GF-D8 (cell line): ENCODE measurements at regions not wholly inside any gene's neighbourhood (a gene's known extent, or its start where the extent isn't known, plus 50 kb on each side); places are given as distances from the start of the nearest gene placed in this dataset.
"Not testable (repeated sequence)": the region's sequence is repeated elsewhere in the genome, so short reads cannot be mapped to it uniquely, and the experiment has no call there.

ENCODE experiments used
- DNase-seq: peaks from one replicate; lab custom pipeline; 2025; lab: John Stamatoyannopoulos, UW

DNA sequence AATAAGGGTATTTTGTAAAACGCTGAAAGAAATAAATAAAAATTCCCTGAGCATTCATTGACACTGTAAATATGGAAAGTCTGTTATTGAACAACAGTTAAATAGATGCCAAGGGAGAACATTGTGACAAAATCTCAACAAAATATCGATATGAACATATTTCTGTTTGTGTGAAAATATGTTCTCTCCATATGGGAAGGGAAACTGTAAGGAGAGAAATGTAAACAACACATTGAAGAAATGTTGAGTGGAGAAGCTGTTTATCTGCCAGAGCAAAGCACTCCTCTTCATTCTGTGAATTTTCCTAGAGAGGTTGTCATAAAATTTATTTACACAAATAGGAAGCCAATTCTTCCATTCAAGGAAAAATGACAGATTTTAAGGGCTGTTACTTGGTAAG is 57.1 kb upstream of the EOMES start:
- no peak for DNase-seq

DNA sequence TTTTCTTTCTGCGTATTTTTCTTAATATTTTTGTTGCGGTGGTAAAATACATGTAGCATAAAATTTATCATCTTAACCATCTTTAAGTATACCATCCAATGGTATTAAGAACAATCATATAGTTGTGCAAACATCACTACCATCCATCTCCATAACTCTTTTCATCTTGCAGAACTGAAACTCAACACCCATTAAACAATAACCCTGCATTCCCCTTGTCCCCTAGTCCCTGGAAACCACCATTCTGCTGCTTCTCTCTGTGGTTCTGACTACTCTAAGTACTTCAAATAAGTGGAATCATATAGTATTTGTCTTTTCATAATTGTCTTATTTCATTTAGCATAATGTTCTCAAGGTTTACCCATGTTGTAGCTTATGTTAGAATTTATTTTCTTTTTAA is 67.3 kb upstream of the EOMES start:
- DNase-seq, result no peak

DNA sequence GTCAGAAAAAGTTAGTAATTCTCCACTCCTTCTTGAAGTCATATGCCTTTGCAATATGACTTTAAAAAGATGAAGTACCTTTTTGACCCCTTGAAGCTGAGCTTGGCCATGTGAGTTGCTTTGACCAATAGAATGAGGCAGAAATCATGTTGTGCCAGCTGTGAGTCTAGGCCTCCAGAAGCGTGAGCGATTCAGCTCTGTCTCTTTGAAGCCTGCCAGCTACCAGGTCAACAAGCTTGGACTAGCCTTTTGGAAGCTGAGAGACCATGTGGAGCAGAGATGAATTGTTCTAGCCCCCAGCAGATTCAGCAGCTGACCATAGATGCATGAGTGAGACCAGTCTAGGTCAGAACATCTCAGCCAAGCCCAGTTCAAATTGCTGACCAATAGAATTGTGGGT is 69.8 kb upstream of the EOMES start:
- DNase-seq, result no peak

DNA sequence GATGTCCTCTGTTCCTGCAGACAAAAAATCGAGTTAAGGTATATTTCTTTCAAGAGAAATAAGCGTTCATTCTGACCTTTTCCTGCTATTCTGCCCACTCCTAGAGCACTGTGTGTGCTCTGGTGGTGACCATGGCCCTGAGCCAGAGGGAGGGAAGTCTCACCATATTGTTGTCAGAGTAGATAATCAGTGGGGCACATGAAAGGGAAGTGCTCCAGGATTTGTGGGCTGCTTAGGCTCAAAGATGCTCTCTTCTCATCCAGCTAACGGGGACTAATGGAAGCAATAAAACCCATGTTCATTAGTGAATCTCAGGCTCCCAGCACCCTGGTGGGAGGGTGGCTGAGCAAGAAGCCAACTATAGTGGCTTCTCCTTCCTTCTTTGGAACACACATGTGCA is 70.7 kb upstream of the EOMES start:
- DNase-seq, result no peak

DNA sequence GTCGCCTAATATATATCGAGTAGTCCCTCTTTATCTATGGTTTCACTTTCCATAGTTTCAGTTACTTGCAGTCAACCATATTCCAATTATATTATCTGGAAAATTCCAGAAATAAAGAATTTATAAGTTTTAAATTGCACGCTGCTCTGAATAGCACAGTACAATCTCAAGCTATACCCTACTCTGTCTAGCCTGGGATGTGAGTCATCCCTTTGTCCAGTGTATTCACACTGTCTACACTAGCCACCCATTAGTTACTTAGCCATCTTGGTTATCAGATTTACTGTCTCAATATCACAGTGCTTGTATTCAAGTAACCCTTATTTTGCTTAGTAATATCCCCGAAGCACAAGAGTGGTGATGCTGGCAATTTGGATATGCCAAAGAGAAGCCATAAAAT is 72.1 kb upstream of the EOMES start:
- no peak for DNase-seq

DNA sequence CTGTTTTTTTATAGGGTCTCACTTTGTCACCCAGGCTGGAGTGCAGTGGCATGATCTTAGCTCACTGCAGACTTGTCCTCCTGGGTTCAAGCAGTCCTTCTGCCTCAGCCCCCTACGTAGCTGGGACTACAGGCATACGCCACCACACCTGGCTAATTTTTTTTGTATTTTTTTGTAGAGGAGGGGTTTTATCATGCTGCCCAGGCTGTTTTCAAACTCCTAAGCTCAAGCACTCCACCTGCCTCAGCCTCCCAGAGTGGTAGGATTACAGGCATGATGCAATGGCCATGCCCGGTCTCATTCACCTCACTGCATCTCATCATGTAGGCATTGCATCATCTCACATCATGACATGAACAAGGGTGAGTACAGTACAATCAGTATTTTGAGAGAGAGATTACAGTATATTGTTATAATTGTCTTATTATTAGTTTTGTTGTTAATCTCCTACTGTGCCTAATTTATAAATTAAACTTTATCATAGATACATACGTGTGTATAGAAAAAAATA is 74.3 kb upstream of the EOMES start:
- DNase-seq, result no peak

DNA sequence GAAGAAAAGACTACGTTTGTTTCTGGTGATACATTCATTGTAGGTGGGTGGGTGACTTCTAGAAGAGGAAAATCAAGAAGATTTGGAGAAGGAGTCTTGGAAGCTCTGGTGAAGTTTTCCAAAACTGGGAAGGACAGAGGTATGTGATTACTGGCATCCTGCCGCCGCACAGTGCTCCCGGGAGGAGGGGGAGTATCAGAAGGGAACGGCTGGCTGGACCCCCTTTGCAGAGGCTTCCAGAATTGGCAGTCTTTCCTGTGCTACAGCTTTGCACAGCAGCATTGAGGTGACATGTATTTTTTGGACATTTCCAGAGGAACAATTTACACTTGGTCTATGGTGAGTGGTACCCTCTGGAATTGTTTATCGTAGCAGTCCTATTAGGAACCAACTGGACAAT is 75.7 kb upstream of the EOMES start:
- DNase-seq, result no peak

DNA sequence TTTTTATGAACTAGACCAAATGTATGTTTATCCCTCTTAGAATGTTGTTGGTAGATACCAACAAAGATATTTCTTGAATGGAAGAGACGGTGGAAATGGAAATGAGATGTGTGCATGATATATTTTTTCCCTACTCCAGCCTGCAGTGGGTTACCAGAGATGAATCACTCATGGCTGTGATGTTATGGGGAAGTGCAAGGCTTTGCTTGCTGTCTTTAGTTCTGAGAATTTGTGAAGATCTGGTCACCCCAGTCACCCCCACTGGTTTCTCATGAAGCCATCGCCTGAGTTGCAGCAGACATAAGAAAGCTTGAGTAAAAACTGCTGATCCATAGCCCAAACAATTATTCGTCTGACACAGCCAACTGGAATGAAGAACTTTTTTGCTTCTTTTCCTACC is 78.1 kb upstream of the EOMES start:
- DNase-seq, result no peak

DNA sequence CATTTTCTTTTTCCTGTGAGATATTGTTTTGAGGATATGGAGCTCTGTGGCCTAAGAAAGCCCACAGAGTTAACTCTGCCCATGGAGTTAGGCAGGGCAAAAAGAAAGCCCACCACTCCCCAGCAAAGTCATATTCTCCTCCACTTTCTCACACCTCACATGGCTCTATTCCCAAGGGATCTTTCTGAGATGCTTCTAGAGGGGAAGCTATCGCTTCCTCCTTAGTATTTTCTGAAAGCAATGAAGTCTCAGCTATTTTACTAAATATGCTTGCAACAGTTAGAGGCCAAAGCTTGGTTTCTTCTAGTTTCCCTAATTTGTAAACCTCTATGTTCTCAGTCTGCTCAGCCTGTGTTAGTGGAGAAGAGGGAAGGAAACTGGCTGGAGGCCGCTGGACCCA is 80.3 kb upstream of the EOMES start:
- no peak for DNase-seq

DNA sequence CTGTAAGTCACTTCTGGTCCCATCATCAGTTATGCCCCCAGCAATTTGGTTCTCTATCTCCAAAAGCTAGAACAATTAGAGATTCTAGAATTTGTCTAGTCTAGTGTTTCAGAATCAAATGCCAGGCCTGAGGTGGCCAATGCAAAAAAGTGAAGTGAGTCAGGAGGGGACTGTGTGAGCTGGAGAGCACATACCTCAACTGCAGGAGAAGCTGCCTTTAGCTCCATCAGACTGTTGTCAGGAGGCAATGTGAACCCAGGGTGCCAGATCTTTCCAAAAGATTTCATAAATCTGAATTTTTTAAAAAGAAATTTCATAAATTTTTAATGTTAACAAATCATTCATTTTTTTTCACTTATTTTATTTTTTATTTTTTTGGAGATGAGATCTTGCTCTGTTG is 80.7 kb upstream of the EOMES start:
- DNase-seq, result no peak

DNA sequence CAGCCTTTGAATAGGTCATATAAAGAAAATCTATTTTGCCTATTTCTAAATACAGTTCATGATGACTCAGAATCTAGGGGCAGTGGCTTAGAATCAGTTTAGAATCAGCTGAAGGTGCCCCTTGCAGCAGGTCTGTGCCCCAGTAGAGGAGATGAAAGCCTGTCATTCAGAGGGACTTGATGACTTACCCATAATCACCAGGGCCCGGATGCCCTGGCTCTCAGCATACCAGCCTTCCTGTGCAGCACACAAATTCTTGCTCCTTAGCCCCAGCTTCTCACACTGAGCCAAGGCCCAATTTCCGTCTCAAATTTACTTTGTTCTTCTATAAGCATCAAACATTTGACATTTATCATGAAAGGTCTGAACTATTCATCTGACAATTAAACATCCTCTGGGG is 83.2 kb upstream of the EOMES start:
- DNase-seq, result no peak

DNA sequence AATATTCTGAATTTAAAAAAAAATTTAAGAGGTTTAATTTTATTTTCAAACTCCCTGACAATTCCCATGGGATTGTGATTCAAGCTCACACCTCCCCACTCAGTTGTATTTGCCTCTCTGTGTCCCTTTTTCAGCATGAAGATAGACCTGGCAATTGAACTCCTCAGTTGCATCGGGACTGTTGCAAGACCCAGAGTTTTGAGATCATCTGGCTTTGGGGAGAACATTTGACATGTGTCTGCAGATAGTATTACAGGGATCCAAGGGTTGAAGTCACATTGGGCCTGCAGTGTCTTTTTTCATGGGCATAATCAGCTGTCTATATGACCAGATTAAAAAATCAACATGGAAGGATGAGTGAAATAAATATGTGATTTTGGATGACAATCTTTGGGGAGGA is 91.1 kb upstream of the EOMES start:
- no peak for DNase-seq

DNA sequence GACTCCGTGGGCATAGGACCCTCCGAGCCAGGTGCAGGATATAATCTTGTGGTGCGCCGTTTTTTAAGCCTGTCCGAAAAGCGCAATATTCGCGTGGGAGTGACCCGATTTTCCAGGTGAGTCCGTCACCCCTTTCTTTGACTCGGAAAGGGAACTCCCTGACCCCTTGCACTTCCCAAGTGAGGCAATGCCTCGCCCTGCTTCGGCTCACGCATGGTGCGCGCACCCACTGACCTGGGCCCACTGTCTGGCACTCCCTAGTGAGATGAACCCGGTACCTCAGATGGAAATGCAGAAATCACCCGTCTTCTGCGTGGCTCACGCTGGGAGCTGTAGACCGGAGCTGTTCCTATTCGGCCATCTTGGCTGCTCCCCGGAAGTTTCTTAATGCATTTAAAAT is 99.5 kb upstream of the EOMES start:
- not testable (repeated sequence) for DNase-seq

DNA sequence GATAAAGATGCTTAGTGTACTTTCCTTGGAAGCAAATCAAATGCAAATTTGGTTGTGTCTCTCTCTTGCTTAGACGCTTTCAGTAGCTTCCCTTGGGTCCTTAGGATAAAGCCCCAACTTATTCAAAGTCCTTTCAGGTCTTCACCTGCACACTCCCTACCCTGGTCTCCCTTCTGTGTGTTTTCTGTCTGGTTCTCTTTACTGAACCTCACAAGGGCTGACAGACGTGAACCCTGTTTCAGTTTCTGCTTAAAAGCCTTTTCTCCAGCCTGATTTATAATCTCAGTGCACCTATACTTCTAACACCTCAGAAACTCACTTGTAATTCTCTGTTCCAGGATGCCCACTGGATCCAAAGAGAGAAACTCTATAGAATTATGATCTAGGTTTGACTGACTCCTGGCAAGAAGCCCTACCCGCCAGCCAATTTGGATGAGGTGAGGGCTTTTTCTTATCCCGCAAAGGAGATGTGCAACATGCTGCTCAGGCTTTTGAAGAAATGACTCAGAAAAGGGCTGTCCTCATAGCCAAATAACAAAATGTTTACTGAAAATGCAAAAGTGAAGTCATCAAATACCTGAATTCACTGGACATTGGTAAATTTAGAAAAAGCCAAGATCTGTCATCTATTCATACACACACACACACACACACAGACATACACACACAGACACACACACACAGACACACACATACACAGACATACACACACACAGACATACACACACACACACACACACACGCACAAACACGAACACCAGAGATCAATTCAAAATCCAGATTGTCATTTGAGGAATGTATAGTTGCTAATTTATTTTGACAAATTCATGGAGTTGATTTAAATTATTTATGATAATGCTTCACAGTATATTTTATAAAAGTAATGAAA is 102.4 kb upstream of the EOMES start:
- no peak for DNase-seq

DNA sequence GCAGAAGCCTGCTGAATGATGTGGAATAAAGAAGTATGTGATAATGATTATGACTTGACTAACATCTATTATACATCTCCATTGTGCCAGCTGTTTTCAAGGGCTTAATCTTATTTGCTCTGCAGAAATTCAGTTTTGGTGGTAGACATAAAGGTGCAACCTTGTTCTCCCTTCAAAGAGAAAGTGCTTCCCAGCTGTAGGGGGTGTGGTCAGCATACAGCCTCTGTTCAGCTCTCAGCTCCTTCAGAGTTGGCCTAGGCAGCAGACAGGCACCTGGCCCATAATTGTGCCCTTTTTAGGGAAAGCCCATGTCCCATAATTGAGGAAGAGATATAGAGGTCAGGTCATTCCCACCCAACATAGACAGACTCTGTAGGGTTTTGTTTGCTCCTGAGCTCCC is 104.3 kb upstream of the EOMES start:
- no peak for DNase-seq

DNA sequence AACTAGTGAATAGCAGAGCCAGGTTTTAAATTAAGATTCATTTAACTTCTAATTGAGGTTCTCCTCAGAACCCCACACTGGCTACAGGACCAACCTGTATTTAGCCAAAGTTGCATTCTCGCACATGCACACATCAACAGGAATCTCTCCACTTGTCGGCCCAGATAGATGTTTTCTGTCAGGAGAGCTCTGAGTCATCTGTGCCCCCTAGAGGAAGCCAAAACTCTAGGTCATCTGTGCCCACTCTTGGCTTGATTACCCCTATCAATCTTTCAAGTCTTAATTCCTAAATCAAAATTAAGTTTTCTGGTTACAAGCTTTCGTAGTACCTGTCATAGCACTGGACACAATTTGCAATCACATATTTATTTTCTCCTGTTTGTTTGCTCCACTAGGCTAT is 104.9 kb upstream of the EOMES start:
- no peak for DNase-seq

DNA sequence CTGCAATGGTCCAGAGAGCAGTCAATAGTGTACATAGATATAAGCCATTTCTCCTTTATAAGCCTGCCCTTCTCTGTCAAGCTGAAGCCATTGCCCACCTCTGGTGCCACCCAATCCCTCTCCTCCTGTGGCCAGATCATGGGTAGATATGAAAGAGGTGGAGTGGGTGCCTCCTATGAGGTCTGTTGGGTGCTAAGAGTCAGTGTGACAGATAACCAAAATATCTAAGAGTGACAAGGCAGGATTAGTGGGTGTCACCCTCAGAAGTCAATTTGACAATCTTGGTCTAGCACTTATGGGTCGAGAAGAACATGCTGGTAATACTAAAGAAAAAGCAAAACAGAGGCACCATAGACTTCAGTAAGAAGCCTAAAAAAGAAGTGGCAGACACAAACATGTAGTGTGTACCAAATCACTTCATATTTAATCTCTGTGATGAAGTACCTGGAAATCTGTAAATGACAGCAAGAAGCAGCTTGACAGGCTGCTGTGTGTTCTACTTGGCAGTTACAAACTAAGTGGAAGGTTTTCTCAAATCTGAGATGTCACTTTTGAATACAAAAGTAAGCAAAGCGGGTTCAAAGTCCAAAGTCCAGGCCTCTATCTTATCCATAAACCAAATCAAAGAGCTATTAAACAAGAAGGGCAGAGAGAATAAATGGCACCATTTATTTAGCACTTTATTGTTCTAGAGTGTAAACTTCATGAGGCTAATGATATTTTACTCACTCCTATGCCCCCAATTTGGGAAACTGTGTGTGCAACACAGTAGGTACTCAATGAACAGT is 118.9 kb upstream of the EOMES start:
- DNase-seq, result no peak

DNA sequence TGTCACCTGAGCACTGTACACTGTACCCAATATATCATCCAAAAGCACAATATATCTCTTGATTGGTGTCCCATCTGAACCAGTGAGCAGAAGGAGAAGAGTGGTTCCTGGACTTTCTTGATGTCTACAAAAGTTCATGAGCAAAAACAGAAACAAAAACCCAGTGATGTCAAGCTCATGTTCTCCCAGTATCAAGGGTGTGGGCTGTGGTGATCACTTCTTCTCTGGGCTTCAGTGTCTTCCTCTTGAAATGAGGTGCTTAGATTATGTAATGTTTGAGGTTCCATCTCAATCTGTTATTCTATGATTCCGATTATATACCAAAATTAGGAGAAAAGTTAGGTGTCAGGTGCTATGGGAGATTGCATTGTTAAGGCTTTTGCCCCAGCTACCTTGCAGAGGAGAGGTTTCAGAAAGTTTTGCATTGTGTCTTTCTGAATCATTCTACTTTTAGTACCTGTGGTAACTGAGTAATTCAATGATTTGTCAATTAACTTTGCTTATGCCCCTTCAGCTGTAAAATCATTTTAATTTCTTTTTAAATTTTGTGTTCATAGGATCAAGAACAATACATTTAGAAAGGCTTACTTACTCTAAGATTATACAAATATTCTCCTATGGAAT is 122.0 kb upstream of the EOMES start:
- no peak for DNase-seq

DNA sequence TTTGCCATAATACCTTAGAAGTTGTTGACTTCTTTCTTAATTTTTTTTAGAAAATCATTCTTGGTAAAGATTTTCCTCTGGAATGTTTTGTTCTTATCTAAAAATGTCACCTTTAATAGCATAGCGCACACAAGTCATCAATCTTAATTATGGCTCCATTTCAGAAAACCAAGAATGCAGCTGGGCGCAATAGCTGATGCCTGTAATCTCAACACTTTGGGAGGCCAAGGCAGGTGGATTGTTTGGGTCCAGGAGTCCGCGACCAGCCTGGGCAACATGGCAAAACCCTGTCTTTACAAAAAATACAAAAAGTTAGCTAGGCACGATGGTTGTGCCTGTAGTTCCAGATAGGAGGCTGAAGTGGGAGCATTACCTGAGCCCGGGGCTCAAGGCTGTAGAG is 125.6 kb upstream of the EOMES start:
- no peak for DNase-seq

DNA sequence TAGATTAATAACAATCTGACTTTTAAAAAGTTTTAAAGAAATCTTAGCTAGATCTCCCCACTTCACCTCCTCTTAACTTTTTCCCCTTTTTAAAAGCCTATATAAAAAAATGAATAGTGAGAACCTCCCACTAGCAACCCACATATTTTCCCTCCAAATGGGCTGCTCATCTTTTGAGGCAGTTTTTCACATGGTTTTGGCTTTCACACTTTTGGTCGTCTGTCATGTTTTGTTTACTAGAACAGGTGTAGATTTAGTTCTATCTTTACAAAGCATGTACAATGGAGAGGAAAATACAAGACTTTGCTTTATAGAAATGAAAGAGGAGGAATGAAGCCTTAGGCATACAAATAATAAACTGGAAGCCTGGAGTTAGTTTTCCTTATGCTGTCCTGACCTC is 126.7 kb upstream of the EOMES start:
- no peak for DNase-seq

DNA sequence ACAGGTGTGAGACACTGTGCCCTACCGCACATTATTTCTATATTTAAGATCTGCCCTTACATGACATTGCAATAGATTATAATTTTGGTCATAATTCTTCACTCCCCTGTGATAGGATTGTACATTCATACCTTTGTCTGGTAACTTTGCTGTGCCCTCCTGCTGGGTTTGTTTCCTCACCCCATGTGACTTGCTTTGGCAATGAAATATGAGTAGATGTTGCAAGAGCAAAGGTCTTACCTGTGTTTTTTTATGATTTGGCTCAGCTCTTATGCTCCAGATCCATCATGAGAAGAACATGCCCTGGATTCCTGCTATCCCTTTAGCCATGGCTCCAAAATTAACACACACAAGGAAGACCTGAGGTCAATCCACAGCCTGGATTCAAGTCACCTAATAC is 137.7 kb upstream of the EOMES start:
- no peak for DNase-seq

DNA sequence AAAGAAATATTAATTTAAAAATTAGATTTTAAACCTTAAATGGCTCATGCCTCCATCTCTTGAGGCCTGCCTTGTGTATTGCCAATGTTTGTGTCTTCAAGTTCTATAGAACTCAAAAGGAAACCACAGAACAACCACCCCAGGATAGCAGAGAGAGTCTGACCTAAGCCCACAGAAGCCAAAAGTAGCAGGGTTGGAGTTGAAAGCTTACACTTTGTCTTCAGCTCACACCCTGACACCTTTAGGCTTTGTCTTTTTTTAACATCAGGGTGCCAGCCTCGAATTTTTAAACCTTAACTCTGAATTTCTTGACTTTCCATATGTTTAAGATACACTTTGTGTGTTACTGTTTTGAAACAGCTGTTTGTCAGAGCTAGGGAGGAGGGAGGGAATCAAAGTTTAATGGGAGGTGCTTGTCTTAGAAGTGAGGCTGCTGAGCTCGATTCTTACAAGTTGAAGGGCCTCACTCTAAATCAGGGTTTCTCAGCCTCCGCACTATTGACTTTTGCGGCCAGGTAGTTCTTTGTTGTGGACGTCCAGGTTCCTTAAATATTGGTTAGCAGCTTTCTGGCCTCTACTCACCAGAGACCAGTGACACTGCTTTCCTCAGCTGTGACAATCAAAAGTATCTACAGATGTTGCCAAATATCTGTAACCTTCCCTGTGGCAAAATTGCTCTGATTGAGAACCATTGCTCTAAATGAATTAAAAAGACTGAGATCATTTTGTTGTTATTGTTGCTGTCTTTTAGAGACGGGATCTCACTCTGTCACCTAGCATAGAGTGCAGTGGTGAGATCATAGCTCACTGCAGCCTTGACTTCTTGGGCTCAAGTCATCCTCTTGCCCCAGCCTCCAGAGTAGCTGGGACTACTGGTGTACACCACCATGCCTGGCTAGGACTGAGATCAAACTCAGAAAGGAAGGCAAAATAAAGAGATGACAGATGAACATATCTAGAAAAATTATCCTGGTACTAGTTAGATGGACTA is 139.2 kb upstream of the EOMES start:
- DNase-seq, result no peak
